ENCODE measurements at regions not wholly inside any gene's neighbourhood (a gene's known extent, or its start where the extent isn't known, plus 50 kb on each side); places are given as distances from the start of the nearest gene placed in this dataset.

- DNase-seq: no peak
Measured at GRCh38 chr3:186487819-186488218, 56.4 kb downstream of the CRYGS start.

- DNase-seq: no peak
Measured at GRCh38 chr3:186487037-186487436, 57.1 kb downstream of the CRYGS start.

GRCh38 chr3:186483611-186484340 lies 60.4 kb downstream of the CRYGS start:
- DNase-seq: no peak

- no peak for DNase-seq
Measured at GRCh38 chr3:186481526-186481925, 62.7 kb downstream of the CRYGS start.

- DNase-seq: no peak
Measured at GRCh38 chr3:186477876-186478275, 66.3 kb downstream of the CRYGS start.

DNA sequence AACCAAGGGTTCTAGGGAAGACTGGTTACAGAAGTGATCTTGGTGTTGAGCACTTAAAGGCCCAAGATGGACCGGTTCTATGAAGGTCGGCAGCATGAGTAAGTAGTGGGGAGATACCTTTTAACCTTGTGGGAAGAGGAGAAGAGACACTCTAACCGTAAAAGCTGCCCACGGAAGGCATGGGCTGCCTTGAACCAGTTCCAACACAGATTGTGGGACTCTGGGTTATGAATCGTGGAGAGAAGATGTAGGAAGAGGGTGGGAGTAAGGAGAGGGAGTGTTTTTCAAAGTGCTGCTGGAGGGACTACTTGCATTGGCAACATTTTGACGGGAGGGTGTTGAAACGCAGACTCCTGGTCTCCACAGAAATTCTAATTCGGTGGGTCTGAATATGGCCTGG lies 67.1 kb downstream of the CRYGS start:
- no peak for DNase-seq

DNA sequence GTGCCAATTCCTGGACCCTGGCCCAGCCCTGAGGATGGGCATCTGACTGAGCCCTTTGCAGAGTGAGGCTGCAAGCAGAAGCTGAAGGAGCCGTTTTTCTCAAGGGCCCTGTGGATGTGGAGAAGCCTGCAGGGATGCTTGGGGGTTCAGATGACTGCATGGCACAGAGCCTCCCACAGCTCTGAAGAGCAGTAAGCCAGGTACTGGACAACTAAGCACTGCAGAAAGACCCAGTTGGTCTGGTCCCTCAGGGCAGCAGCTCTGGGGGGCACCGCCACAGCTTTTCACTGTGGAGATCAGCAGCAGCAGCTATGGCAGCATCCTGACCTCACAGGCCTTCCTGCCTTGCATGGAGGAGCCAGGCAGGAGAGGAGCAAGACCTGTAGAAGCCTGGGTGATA lies 67.6 kb downstream of the CRYGS start:
- no peak for DNase-seq

DNA sequence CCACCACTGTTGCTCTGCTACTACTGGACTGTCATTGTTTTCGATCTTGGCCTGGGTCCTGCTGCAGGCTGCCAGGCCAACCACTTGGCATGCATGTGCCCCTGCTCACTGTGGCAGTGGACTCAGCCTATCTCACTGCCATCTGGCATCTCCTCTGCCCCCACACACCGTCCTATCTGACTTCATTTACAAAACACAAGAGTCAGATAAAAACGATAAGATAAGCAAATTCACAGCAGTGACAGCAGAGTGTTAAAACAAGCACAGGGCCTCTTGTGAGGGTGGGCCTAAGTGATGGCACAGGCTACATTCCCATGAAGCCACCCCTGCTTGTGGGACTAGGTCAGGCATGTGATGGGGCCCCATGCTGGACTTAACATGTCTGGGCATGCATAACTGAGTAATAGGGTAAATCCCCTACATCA lies 68.1 kb downstream of the CRYGS start:
- no peak for DNase-seq

DNA sequence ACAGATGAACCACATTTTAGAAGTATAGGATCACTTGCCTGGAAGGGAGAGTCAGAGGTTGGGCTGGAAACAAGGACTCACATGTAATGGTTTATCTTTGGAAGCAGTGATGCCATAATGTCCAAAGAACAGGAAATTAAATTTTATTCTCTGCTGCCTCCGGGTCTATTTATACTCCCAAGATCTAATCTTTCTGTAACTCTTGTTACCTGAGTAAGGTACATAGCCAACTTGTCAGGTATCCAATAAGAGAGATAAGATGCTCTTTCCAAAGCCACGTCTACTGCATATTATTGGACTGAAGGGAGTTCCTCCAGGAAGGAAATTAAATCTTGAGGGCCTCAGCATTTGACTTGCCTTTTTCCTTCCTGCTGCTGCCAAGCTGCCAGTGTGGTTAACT lies 71.0 kb downstream of the CRYGS start:
- no peak for DNase-seq

GRCh38 chr3:186472456-186473008 lies 71.6 kb downstream of the CRYGS start:
- no peak for DNase-seq

- no peak for DNase-seq
Measured at GRCh38 chr3:186471771-186472170, 72.4 kb downstream of the CRYGS start.

GRCh38 chr3:186469525-186469924 lies 74.7 kb downstream of the CRYGS start:
- DNase-seq: no peak

GRCh38 chr3:186467969-186468368 lies 76.2 kb downstream of the CRYGS start:
- no peak for DNase-seq

- DNase-seq: no peak
Measured at GRCh38 chr3:186466391-186466974, 77.7 kb downstream of the CRYGS start.

GRCh38 chr3:186465508-186465907 lies 78.7 kb downstream of the CRYGS start:
- no peak for DNase-seq

- no peak for DNase-seq
Measured at GRCh38 chr3:186464424-186465093, 79.6 kb downstream of the CRYGS start.

DNA sequence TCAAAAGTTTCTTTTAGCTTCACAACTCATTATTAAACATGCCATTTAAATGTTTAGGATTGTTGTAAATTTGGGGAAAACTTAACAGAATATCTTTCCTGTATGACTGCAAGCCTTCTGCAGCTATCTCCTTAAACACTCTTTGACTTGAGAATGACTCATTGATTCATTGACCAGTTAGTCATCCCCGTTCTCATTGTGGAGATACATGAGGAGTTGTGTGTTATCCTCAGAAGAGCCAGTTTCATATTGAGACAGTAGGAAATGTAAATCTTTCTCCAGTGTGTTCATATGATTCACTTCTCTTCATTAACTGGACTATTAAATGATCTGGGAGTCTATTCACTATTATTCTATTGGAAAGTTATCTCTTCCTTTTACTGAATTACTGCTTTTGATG lies 83.0 kb downstream of the CRYGS start:
- no peak for DNase-seq

- no peak for DNase-seq
Measured at GRCh38 chr3:186459108-186459467, 85.1 kb downstream of the CRYGS start.

DNA sequence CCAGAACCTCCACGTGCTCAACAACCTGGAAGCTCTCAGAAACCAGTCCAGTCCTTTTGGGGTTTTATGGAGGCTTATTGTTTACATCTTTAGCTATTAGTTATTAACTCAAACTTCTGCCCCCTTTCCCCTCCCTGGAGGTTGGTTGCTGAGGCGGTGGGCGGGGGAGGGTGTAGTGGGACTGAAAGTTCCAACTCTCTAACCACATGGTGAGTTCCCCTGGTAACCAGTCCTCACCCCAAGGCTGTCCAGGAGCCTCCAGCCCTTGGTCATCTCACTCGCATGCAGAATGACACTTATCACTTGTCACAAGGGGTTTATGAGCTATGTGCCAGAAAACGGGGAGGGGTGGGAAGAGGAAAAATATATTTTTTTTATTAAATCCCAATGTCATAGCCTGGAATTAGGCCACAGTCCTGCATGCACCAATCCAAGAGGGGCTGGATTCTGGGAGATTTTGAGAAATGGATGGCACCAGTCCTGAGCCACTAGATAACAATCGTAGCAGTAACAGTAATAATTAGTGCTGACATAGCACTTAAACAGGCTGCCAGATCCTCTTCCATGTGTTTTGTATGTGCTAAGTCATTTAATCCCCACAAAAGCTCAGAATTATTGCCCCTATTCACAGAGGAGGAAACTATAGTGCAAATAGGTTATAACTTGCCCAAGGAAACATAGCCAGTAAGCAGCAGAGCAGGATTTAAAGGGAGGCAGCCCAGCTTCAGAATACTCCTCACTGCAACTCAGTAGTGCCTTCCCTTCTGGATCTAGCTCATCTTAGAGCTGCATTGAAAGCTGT lies 85.7 kb downstream of the CRYGS start:
- no peak for DNase-seq

DNA sequence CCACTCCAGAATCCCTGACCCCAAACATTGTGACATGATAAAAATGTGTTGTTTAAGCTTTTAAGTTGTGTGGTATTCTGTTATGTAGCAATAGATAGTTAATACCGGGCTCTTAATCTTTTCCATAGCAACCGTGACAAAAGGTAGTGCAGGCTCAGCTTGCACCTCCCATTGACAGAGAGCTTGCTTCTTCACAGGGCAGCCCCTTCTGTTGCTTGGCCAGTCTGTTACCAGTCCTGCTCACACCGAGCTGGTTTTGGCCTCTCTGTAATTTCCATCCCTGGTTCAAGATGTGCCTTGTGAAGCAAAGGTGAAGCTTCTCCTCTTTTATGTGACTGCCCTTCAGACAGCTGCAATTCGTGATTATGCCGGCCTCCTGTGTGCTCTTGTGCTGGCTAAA lies 86.9 kb downstream of the CRYGS start:
- no peak for DNase-seq

- no peak for DNase-seq
Measured at GRCh38 chr3:186456731-186457191, 87.4 kb downstream of the CRYGS start.

GRCh38 chr3:186454881-186455703 lies 89.1 kb downstream of the CRYGS start:
- no peak for DNase-seq

All from stimulated activated CD4-positive, alpha-beta T cell treated with anti-CD3 and anti-CD28 coated beads, Interleukin-2, amount 100 ng/mL, for 48 hours (primary cell).